Transverse colon (tissue), 4 donors: ENCODE measurements at regions not wholly inside any gene's neighbourhood (a gene's known extent, or its start where the extent isn't known, plus 50 kb on each side); places are given as distances from the start of the nearest gene placed in this dataset.

Source experiments
- DNase-seq: peaks from one replicate; pipeline ENCODE4 v3.0.0-alpha.2; 2019
- H3K27ac ChIP-seq, 4 donors: fragments of 200-600 bp; sonication (generic); 2 replicates each; pipeline ENCODE4 v1.5.1; 2016 to 2018; ENCODE audit warnings: inconsistent platforms in 4 of 4
- H3K27me3 ChIP-seq: fragments of 200-600 bp; sonication (generic); 2 replicates; pipeline ENCODE4 v1.5.1; 2017; ENCODE audit warnings: inconsistent platforms
- H3K36me3 ChIP-seq, 4 donors: fragments of 200-600 bp; sonication (generic); 2 replicates each; pipeline ENCODE4 v1.5.1; 2017 to 2019; ENCODE audit warnings: inconsistent platforms in 4 of 4
- H3K4me1 ChIP-seq, 4 donors: fragments of 200-600 bp; sonication (generic); 2 replicates each; pipeline ENCODE4 v1.5.1; 2017 to 2020; ENCODE audit warnings: inconsistent platforms in 4 of 4
- H3K4me3 ChIP-seq, 4 donors: fragments of 200-600 bp; sonication (generic); 1 replicate in 1 of 4; 2 replicates in 3 of 4; pipeline versions ENCODE4 v1.5.1 to v1.6.1; 2017 to 2019; ENCODE audit warnings: inconsistent platforms in 4 of 4
- H3K9me3 ChIP-seq, 2 donors: fragments of 200-600 bp; sonication (generic); 2 replicates each; pipeline ENCODE4 v1.5.1; 2017 to 2019; ENCODE audit warnings: inconsistent platforms in 2 of 2
- EP300 ChIP-seq: sonication (generic); formaldehyde crosslinking; IDR thresholded peaks from one replicate; pipeline ENCODE4 v1.6.1; 2017; ENCODE audit warnings: antibody characterized with exemption, low read depth
- POLR2A ChIP-seq: fragments of 450-650 bp; IDR thresholded peaks from one replicate; pipeline ENCODE4 v1.6.1; 2016; ENCODE audit warnings: antibody characterized with exemption, mild to moderate bottlenecking, moderate library complexity
- POLR2AphosphoS5 ChIP-seq, 3 donors: sonication (generic); formaldehyde crosslinking; IDR thresholded peaks; one replicate each; pipeline ENCODE4 v1.6.1; 2016; ENCODE audit warnings: antibody characterized with exemption in 3 of 3
- WGBS, 2 donors: methylation state at CpG; one replicate each; pipeline ENCODE4 v1.1.5; 2018; ENCODE audit warnings: low coverage in 1 of 2; 5-methylcytosine and 5-hydroxymethylcytosine counted together
- in situ Hi-C, 4 donors: fragments of 200-750 bp; cut with MboI; loops; one replicate each; pipeline versions ENCODE4 v1.15.0 to v1.15.1; 2017; ENCODE audit warnings: low sequenced_read_pairs in 3 of 4, low pct_ligation_motif_present in 1 of 4, low pct_unique_long_range_greater_than_20kb in 1 of 4
- intact Hi-C: fragments of 100-400 bp; cut with DNase I; formaldehyde crosslinking; loops from one replicate; pipeline ENCODE4 v1.15.1; 2023; ENCODE audit warnings: low total_unique reads
- TF ChIP-seq, protein P1 (sequence below), 5 experiments: fragments of 200-600 bp in 3 of 5; fragments of 450-650 bp in 2 of 5; sonication (generic) in 3 of 5; IDR thresholded peaks; 1 replicate in 2 of 5; 2 replicates in 3 of 5; pipeline ENCODE4 v1.5.1; 2016 to 2017; ENCODE audit warnings: antibody characterized with exemption in 5 of 5, inconsistent platforms in 3 of 5, mild to moderate bottlenecking in 2 of 5, moderate library complexity in 1 of 5

DNA sequence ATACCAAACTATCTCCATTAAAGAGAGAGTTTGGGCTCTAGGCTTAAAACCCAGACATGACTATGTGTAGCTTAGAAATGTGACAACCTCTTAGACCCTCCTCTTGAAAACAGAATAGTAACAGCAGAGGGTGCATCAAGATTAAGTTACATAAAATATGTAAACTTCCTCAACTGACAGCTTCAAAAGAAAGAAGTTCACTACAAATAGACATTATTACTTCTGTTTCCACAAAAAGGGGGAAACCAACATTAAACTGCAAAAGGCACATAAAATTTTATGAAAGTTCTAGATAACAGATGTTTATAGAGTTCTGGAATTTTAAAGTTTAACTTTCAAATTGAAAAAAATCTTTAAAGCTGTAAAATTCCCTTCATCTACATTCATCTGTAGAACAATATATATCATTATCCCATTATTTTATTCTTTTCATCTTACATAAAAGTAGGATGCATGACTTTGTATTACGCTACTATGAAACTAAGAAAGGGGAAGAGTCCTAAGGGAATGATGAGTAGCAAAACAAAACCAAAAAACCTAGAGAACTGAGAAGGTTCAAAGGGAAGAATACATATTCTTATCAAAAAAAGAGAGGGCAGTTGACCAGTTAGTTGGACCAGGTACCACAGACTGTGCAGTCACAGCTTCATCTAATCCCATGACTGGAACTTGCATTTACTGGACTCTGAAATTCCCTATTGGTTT, 177.0 kb downstream of the SIPA1L2 start:
- TF ChIP-seq, protein P1, sequence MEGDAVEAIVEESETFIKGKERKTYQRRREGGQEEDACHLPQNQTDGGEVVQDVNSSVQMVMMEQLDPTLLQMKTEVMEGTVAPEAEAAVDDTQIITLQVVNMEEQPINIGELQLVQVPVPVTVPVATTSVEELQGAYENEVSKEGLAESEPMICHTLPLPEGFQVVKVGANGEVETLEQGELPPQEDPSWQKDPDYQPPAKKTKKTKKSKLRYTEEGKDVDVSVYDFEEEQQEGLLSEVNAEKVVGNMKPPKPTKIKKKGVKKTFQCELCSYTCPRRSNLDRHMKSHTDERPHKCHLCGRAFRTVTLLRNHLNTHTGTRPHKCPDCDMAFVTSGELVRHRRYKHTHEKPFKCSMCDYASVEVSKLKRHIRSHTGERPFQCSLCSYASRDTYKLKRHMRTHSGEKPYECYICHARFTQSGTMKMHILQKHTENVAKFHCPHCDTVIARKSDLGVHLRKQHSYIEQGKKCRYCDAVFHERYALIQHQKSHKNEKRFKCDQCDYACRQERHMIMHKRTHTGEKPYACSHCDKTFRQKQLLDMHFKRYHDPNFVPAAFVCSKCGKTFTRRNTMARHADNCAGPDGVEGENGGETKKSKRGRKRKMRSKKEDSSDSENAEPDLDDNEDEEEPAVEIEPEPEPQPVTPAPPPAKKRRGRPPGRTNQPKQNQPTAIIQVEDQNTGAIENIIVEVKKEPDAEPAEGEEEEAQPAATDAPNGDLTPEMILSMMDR (IDR thresholded peaks at IDR 0.05): no peak
- TF ChIP-seq EP300: no peak
- no peak for TF ChIP-seq POLR2A
- no peak for TF ChIP-seq POLR2AphosphoS5 (IDR thresholded peaks at IDR 0.05)
- H3K9me3 ChIP-seq: no peaks in the 10 kb centered on the region
- no peak for DNase-seq
- WGBS, 2 donors: 93 to 100% methylated on average over 1 of the region's 1 CpG
- no peak overlapping the region for H3K4me3 ChIP-seq
- no peak overlapping the region for H3K27ac ChIP-seq
- in situ Hi-C loops (no loop called here), intact Hi-C loops (no loop called here)
- no peaks in the 10 kb centered on the region for H3K36me3 ChIP-seq
- H3K27me3 ChIP-seq: no peaks in the 10 kb centered on the region
- H3K4me1 ChIP-seq: no peaks in the 10 kb centered on the region

DNA sequence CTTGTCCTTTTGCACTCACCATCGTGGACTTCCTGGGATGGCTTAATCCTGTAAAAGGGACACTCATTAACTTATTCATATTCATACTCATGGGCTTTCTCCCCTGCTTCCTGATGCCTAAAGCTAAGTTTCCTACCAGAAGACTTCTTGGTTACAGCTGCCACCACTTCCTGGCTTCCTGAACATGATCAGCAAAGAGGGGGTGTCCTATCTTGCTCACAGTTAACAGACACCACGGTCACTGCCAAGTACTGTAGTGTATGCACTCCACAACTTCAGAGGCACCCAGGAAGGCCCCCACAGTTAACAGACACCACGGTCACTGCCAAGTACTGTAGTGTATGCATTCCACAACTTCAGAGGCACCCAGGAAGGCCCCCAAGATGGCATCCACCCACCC, 177.8 kb downstream of the SIPA1L2 start:
- Histone ChIP-seq H3K4me3 (no peak overlapping the region), H3K36me3 (no peaks in the 10 kb centered on the region), H3K4me1 (no peaks in the 10 kb centered on the region), H3K9me3 (no peaks in the 10 kb centered on the region), H3K27me3 (no peaks in the 10 kb centered on the region), H3K27ac (no peak overlapping the region)
- 64 to 73% methylated on average over 1 to 3 of the region's 3 CpGs for whole genome bisulfite sequencing, 2 donors
- TF ChIP-seq, protein P1 (IDR thresholded peaks at IDR 0.05): no peak
- intact Hi-C loops (no loop called here), in situ Hi-C loops (no loop called here)
- no peak for DNase-seq

DNA sequence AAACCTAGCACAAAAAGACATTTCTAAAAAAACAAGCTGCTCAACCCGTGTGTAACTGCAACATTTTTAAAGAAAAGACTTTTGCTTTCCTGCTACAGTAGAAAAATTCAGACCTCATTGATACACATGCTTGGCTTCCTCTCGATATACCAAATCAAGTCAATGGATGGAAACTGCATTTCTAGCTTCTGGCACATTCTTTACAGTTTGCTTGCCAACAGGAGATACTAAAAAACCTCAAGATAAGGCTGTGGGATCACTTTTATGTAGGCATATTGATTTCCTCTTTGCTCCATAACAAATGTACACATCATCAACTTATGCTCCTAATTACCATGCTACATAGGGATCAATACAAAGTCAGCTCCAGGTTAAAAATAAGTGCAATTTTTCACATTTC, 178.4 kb downstream of the SIPA1L2 start:
- H3K4me3 ChIP-seq: no peak overlapping the region
- H3K9me3 ChIP-seq: no peaks in the 10 kb centered on the region
- no peaks in the 10 kb centered on the region for H3K4me1 ChIP-seq
- no peaks in the 10 kb centered on the region for H3K36me3 ChIP-seq
- intact Hi-C loops: no loop called here
- TF ChIP-seq POLR2A (no peak), POLR2AphosphoS5 (IDR thresholded peaks at IDR 0.05) (no peak), EP300 (no peak)
- TF ChIP-seq, protein P1 (IDR thresholded peaks at IDR 0.05): no peak
- WGBS, 2 donors: 87 to 88% methylated on average over 2 of the region's 2 CpGs
- H3K27ac ChIP-seq: no peak overlapping the region
- H3K27me3 ChIP-seq: no peaks in the 10 kb centered on the region
- no peak for DNase-seq
- in situ Hi-C loops: no loop called here

DNA sequence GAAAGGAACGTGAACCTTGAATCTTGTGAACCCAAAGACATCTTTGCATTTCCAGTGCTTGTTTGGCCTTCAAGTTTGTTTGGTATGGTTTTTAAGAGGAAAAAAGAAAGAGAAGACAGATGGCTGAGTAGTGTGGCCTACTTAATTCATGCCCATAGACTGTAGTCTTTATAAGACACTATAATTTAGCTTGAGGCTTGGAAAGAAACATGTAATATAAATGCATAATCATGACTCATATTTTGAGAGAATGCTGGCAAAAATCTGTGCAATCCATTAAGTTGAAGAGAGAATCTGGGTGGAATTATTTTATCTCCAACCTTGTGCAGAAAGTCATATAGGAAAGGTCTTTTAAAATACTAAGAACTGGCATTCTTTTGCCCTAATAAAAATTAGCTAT, 179.3 kb downstream of the SIPA1L2 start:
- TF ChIP-seq, protein P1 (IDR thresholded peaks at IDR 0.05): no peak
- TF ChIP-seq POLR2A (no peak), EP300 (no peak), POLR2AphosphoS5 (IDR thresholded peaks at IDR 0.05) (no peak)
- WGBS, 2 donors: 81 to 90% methylated on average over 1 of the region's 1 CpG
- in situ Hi-C loops: no loop called here
- no peak overlapping the region for H3K4me3 ChIP-seq
- no peak overlapping the region for H3K27ac ChIP-seq
- H3K4me1 ChIP-seq: no peaks in the 10 kb centered on the region
- no peaks in the 10 kb centered on the region for H3K9me3 ChIP-seq
- intact Hi-C loops: no loop called here
- no peaks in the 10 kb centered on the region for H3K27me3 ChIP-seq
- no peaks in the 10 kb centered on the region for H3K36me3 ChIP-seq
- no peak for DNase-seq
